HEK293T (cell line): ENCODE measurements at regions not wholly inside any gene's neighbourhood (a gene's known extent, or its start where the extent isn't known, plus 50 kb on each side); places are given as distances from the start of the nearest gene placed in this dataset.

ENCODE experiments used
- CTCF ChIA-PET: fragments of 350-600 bp; formaldehyde crosslinking; extraction: SDS; loops from one replicate; lab custom pipeline; 2021; ENCODE audit warnings: antibody characterized with exemption, inconsistent platforms; lab: Yijun Ruan, JAX
- POLR2A ChIA-PET: fragments of 350-600 bp; formaldehyde crosslinking; extraction: SDS; loops from one replicate; lab custom pipeline; 2020; ENCODE audit warnings: antibody characterized with exemption, inconsistent platforms; lab: Yijun Ruan, JAX
- DNase-seq: peaks from one replicate; pipeline ENCODE4 v3.0.0; 2012; ENCODE audit warnings: mixed read lengths; ENCODE audit errors: extremely low spot score
- ARNT ChIP-seq: fragments of 450-650 bp; IDR thresholded peaks from 2 replicates; pipeline ENCODE4 v1.6.1; 2017; ENCODE audit warnings: mild to moderate bottlenecking
- BHLHE40 ChIP-seq: fragments of 450-650 bp; IDR thresholded peaks from 2 replicates; pipeline ENCODE4 v1.6.1; 2016; ENCODE audit warnings: mild to moderate bottlenecking, moderate library complexity, borderline replicate concordance
- CTBP1 ChIP-seq: fragments of 450-650 bp; IDR thresholded peaks from 2 replicates; pipeline ENCODE4 v1.6.1; 2016; ENCODE audit warnings: borderline replicate concordance
- ELF4 ChIP-seq: fragments of 450-650 bp; IDR thresholded peaks from 2 replicates; pipeline ENCODE4 v1.6.1; 2017; ENCODE audit warnings: antibody characterized with exemption
- FOXA1 ChIP-seq: fragments of 450-650 bp; IDR thresholded peaks from 2 replicates; pipeline ENCODE4 v1.6.1; 2016; ENCODE audit warnings: mild to moderate bottlenecking
- FOXK2 ChIP-seq: fragments of 450-650 bp; IDR thresholded peaks from 2 replicates; pipeline ENCODE4 v1.6.1; 2016; ENCODE audit warnings: mild to moderate bottlenecking
- FOXM1 ChIP-seq: fragments of 450-650 bp; IDR thresholded peaks from 2 replicates; pipeline ENCODE4 v1.6.1; 2017; ENCODE audit warnings: mild to moderate bottlenecking, borderline replicate concordance
- HDGF ChIP-seq: fragments of 450-650 bp; IDR thresholded peaks from 2 replicates; pipeline ENCODE4 v1.6.1; 2017; ENCODE audit warnings: antibody characterized with exemption, borderline replicate concordance
- L3MBTL2 ChIP-seq: fragments of 450-650 bp; conservative IDR thresholded peaks from 2 replicates; pipeline ENCODE4 v1.6.1; 2016; ENCODE audit warnings: mild to moderate bottlenecking
- LEF1 ChIP-seq: fragments of 450-650 bp; IDR thresholded peaks from 2 replicates; pipeline ENCODE4 v1.6.1; 2017; ENCODE audit warnings: mild to moderate bottlenecking, borderline replicate concordance
- NFRKB ChIP-seq: fragments of 450-650 bp; IDR thresholded peaks from 2 replicates; pipeline ENCODE4 v1.6.1; 2016; ENCODE audit warnings: mild to moderate bottlenecking, moderate library complexity
- PKNOX1 ChIP-seq: fragments of 450-650 bp; IDR thresholded peaks from 2 replicates; pipeline ENCODE4 v1.6.1; 2016
- SP1 ChIP-seq: fragments of 450-650 bp; IDR thresholded peaks from 2 replicates; pipeline ENCODE4 v1.6.1; 2017
- SUZ12 ChIP-seq: fragments of 450-650 bp; IDR thresholded peaks from 2 replicates; pipeline ENCODE4 v1.6.1; 2016; ENCODE audit warnings: mild to moderate bottlenecking
- TARDBP ChIP-seq: fragments of 450-650 bp; IDR thresholded peaks from 2 replicates; pipeline ENCODE4 v1.6.1; 2016
- ZNF384 ChIP-seq: fragments of 450-650 bp; IDR thresholded peaks from 2 replicates; pipeline ENCODE4 v1.6.1; 2016

- no peak for DNase-seq
- TF ChIP-seq ELF4: no peak
- no peak for TF ChIP-seq L3MBTL2
- TF ChIP-seq LEF1: no peak
- TF ChIP-seq TARDBP: no peak
- no peak for TF ChIP-seq FOXM1
- no peak for TF ChIP-seq SP1
- ChIA-PET CTCF (no interaction called here), POLR2A (no interaction called here)
Observed at GRCh38 chr1:169024255-169024654, 82.2 kb upstream of the ATP1B1 start.

DNA sequence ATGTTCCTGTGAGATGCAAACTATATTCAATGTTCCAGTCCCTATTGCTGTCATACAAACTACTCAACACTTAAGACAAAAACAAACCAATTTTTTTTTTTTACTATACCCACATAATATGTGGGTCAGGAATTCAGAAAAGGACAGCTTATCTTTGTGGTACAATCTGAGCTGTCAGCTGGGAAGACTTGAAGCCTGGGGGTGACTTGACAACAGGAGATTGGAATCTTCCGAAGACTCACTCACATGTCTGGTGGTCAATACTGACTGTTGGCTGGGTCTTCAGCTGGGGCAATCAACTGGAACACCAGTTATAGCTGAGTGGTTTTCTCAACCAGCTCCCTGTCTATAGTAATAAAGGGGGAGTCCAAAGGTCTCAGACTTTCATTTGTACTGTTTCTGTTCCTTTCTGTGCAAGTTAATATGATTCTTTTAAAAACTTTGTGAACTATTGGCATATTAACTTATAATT is 81.7 kb upstream of the ATP1B1 start:
- TF ChIP-seq LEF1: no peak
- TF ChIP-seq ARNT: no peak
- no peak for TF ChIP-seq PKNOX1
- TF ChIP-seq FOXA1: no peak
- DNase-seq: no peak
- CTCF ChIA-PET: no interaction called here
- POLR2A ChIA-PET: no interaction called here

DNA sequence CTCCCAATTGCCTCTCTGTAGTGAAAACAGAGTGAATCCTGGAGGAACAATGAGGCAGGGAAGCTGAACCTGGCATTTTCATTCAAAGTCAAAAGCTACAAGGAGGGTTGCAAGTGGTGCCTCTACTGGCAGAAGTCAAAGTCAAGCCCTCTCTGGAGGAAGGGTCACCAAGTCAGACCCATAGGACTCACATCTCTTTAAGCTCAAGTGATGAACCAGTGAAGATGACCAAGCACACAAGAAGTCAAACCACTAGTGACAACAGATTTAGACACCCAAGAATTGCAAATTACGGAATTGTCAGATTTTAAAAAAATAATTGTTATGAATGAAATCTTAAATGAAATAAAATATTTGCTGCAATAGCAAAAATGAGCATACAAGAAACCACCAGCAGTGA is 81.1 kb upstream of the ATP1B1 start:
- ChIA-PET POLR2A (no interaction called here), CTCF (no interaction called here)
- TF ChIP-seq SP1: no peak
- no peak for TF ChIP-seq ELF4
- no peak for TF ChIP-seq FOXK2
- no peak for TF ChIP-seq FOXA1
- no peak for TF ChIP-seq BHLHE40
- no peak for TF ChIP-seq L3MBTL2
- TF ChIP-seq ARNT: no peak
- DNase-seq: no peak

GRCh38 chr1:169027607-169028320 is 78.7 kb upstream of the ATP1B1 start:
- CTCF ChIA-PET: no interaction called here
- DNase-seq: no peak
- POLR2A ChIA-PET: no interaction called here
- no peak for TF ChIP-seq PKNOX1
- no peak for TF ChIP-seq TARDBP
- TF ChIP-seq SUZ12: no peak
- no peak for TF ChIP-seq ZNF384
- TF ChIP-seq SP1: no peak
- no peak for TF ChIP-seq ELF4
- no peak for TF ChIP-seq FOXM1
- TF ChIP-seq L3MBTL2: no peak
- no peak for TF ChIP-seq CTBP1
- no peak for TF ChIP-seq HDGF
- no peak for TF ChIP-seq FOXA1
- no peak for TF ChIP-seq BHLHE40
- no peak for TF ChIP-seq ARNT
- TF ChIP-seq LEF1: no peak
- TF ChIP-seq FOXK2: no peak
- TF ChIP-seq NFRKB: no peak

DNA sequence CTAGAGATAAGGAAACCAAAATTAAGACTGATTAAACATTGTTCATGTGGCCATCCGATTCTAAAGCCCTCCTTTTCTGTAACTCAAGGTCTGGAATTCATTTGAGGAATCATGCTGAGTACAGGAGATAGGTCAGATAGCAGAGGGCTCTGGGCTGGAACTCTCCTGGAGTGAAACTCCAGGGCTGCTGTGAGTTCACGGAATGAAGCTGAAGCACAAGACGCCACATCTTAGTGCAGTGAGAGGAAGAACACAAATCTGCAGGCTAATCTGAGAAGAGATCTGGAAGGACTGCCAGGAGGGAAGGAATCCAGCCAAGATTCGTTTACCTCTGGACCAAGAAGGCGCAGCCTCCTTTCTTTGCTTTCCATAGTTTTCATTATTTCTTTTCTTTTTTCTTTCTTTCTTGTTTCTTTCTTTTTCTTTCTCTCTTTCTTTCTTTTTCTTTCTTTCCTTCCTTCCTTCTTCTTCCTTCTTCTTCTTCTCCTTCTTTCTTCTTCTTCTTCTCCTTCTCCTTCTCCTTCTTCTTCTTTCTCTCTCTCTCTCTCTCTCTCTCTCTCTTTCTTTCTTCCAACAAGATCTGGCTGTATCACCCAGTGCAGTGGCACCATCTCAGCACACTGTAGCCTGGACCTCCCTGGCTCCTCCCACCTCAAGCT is 74.8 kb upstream of the ATP1B1 start:
- no peak for DNase-seq
- TF ChIP-seq PKNOX1 (no peak), TARDBP (no peak), ZNF384 (no peak), FOXM1 (no peak), LEF1 (no peak), ELF4 (no peak), SP1 (no peak), BHLHE40 (no peak), NFRKB (no peak), HDGF (no peak), L3MBTL2 (no peak), FOXK2 (no peak)
- POLR2A ChIA-PET: no interaction called here
- CTCF ChIA-PET: no interaction called here

DNA sequence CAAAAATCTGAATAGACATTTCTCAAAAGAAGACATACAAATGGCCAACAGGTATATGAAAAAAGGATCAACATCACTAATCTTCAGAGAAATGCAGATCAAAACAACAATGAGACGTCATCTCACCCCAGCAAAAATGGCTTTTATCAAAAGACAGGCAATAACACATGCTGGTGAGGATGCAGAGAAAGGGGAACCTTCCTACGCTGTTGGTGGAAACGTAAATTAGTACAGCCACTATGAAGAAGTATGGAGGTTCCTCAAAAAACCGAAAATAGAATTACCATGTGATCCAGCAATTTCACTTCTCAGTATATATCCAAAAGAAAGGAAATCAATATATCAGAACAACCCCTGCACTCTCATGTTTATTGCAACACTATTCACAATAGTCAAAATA is 65.1 kb upstream of the ATP1B1 start:
- CTCF ChIA-PET: interaction anchor here (0.7 kb wide), 1 partner anchor 89 kb away, joined by 6 read pairs; no protein-coding TSS in a partner anchor
- DNase-seq: no peak
- POLR2A ChIA-PET: no interaction called here
- TF ChIP-seq ELF4 (no peak), ARNT (no peak), CTBP1 (no peak), TARDBP (no peak), L3MBTL2 (no peak), FOXM1 (no peak), HDGF (no peak), SP1 (no peak), LEF1 (no peak)
